AG09309 (cell line): ENCODE measurements at regions not wholly inside any gene's neighbourhood (a gene's known extent, or its start where the extent isn't known, plus 50 kb on each side); places are given as distances from the start of the nearest gene placed in this dataset.

Source experiments
- DNase-seq: peaks from one replicate; pipeline ENCODE4 v3.0.0-alpha.2; 2010; ENCODE audit warnings: low read depth
- H3K4me3 ChIP-seq: 2 replicates; pipeline ENCODE4 v1.5.1; 2011; ENCODE audit warnings: mild to moderate bottlenecking, low read depth, low read length, moderate library complexity; ENCODE audit not compliant: control insufficient read depth
- CTCF ChIP-seq: IDR thresholded peaks from 2 replicates; pipeline ENCODE4 v1.5.1; 2011; ENCODE audit warnings: mild to moderate bottlenecking, low read depth, low read length, inconsistent platforms; ENCODE audit not compliant: insufficient read depth, control insufficient read depth; ENCODE audit errors: missing control alignments

DNA sequence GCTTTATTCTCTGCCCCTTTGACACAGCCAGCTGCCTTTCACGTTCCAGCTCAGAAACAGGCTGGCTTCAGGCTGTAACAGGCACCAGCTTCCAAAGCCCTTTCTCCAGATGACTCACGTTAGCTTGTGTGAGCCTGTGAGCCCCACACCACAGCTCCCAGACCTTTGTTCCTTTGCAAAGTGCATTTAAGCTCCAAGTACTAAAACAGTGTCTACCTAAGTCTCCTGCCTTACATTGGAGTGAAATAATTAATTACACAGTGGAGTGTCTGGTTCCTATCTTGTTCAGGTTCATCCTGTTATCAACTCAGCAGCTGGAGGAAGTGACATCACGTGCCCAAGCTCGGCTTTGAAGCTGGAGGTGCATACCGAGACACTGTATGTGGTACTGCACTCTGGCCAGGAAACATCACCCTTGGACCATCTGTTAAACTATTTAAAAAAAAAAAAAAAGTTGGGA lies 475.8 kb downstream of the FOXO1 start:
- TF ChIP-seq CTCF: no peak
- no peak overlapping the region for H3K4me3 ChIP-seq
- DNase-seq: peak; percentile 43

GRCh38 chr13:40191186-40191980 lies 475.1 kb downstream of the FOXO1 start:
- no peak for DNase-seq
- H3K4me3 ChIP-seq: no peak overlapping the region
- no peak for TF ChIP-seq CTCF

- no peak for DNase-seq
- TF ChIP-seq CTCF: no peak
- H3K4me3 ChIP-seq: no peak overlapping the region
Observed at GRCh38 chr13:40192452-40192851, 474.0 kb downstream of the FOXO1 start.

GRCh38 chr13:40192858-40193257 lies 473.6 kb downstream of the FOXO1 start:
- TF ChIP-seq CTCF: no peak
- no peak overlapping the region for H3K4me3 ChIP-seq
- no peak for DNase-seq

DNA sequence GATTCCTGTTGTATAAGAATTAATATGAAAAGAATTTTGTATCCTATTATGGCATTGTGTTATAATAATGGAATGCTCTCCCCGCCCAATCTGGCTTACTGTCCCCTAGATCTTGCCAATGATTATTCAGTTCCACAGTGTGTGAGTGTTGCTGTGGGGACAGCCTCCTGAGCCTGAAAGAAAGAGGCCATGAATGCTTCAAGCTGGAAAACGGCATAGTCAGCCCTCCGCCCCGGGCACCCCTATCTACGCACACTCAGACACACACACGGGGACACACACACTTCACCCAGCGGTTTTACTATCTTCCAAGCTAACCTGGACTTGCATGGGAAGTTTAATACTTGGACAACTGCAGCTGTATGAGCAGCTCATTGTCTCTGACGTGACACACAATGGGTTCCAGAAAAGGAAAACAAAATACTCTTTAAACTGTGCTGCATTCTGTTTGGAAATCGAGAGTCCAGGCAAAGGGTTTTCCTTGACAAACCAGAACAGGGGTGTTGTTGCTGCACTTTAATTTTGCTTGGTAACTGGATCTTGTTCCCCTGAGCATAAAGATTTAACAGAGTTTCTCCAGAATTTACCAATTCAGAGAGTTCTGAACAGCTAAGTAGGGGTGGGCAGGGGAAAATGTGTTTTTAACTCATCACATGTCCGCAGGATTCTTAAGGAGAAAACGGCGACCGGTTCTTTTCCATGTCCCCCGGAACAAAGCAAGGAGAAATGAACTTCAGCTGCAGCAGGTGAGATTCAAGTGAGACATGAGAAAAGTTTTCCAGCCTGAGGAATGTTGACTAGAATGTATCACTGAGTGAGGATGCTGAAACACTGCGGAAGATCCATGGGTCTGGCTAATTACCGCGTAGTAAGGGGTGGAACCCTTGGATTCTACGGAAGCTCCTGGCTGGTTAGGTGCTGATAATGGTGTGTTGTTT lies 472.9 kb downstream of the FOXO1 start:
- no peak overlapping the region for H3K4me3 ChIP-seq
- no peak for TF ChIP-seq CTCF
- DNase-seq: no peak

DNA sequence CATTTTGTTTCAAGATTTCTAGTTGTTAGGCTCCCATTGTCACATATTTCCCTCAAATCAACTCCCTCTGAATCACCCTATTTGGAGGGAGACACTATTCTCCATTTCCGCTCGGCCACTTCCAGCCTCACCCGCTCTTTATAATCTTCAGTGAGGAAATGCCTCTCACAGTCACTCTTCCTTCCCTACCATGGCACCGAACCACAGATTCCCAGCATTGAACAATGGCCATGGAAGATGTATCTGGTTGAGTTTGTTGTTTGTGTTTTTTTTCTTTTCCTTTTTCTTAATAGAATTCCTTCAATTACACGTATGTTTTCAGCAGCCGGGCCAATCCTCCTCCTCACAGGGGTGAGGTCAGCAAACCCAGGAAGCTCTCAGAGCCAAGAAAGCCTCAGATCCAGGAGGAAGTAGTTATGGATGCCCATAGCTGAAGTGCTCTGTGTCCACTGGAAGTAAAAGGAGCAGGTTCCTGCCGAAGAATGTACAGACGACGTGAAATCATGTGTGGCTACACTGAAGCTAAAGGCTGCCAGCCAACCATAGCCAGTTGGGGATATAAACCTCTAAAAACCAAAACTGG lies 472.1 kb downstream of the FOXO1 start:
- no peak overlapping the region for H3K4me3 ChIP-seq
- TF ChIP-seq CTCF: no peak
- no peak for DNase-seq
